NCI-H1105 treated with DMSO at 0.1 percent for 48 hours (cell line): ENCODE measurements at regions not wholly inside any gene's neighbourhood (a gene's known extent, or its start where the extent isn't known, plus 50 kb on each side); places are given as distances from the start of the nearest gene placed in this dataset.
"Not testable (repeated sequence)": the region's sequence is repeated elsewhere in the genome, so short reads cannot be mapped to it uniquely, and the experiment has no call there.

Experiments
- DNase-seq: peaks from one replicate; lab custom pipeline; 2025; lab: John Stamatoyannopoulos, UW

- peak; percentile 45 for DNase-seq
These were observed 1180.3 kb downstream of the TYW1 start for GRCh38 chr7:68176974-68177373.

GRCh38 chr7:68180761-68181160 lies 1184.1 kb downstream of the TYW1 start:
- no peak for DNase-seq

- DNase-seq = no peak
These were observed 1186.5 kb downstream of the TYW1 start for GRCh38 chr7:68183176-68183575.

GRCh38 chr7:68185631-68186456 lies 1189.2 kb downstream of the TYW1 start:
- DNase-seq = peak; percentile 90

- DNase-seq = no peak
These were observed 1190.9 kb downstream of the TYW1 start for GRCh38 chr7:68187532-68187931.

- DNase-seq = no peak
These were observed 1196.3 kb downstream of the TYW1 start for GRCh38 chr7:68192941-68193340.

GRCh38 chr7:68195642-68196041 lies 1199.0 kb downstream of the TYW1 start:
- not testable (repeated sequence) for DNase-seq

GRCh38 chr7:68200051-68200670 lies 1203.5 kb downstream of the TYW1 start:
- no peak for DNase-seq

- no peak for DNase-seq
These were observed 1206.6 kb downstream of the TYW1 start for GRCh38 chr7:68203251-68203650.

GRCh38 chr7:68205826-68206225 lies 1209.2 kb downstream of the TYW1 start:
- DNase-seq = no peak

- no peak for DNase-seq
These were observed 1210.4 kb downstream of the TYW1 start for GRCh38 chr7:68206946-68207485.

- DNase-seq = no peak
These were observed 1211.0 kb downstream of the TYW1 start for GRCh38 chr7:68207676-68208075.

GRCh38 chr7:68209486-68209885 lies 1212.9 kb downstream of the TYW1 start:
- no peak for DNase-seq

GRCh38 chr7:68213838-68214237 lies 1217.2 kb downstream of the TYW1 start:
- no peak for DNase-seq

GRCh38 chr7:68216051-68216450 lies 1219.4 kb downstream of the TYW1 start:
- DNase-seq = no peak

- DNase-seq = no peak
These were observed 1220.8 kb downstream of the TYW1 start for GRCh38 chr7:68217426-68217825.

GRCh38 chr7:68218461-68218860 lies 1221.8 kb downstream of the TYW1 start:
- no peak for DNase-seq

- DNase-seq = no peak
These were observed 1225.7 kb downstream of the TYW1 start for GRCh38 chr7:68222311-68222710.

GRCh38 chr7:68224041-68224741 lies 1227.6 kb downstream of the TYW1 start:
- DNase-seq = peak; percentile 99

- DNase-seq = not testable (repeated sequence)
These were observed 1234.4 kb downstream of the TYW1 start for GRCh38 chr7:68231011-68231410.

GRCh38 chr7:68235937-68236336 lies 1239.3 kb downstream of the TYW1 start:
- DNase-seq = no peak

GRCh38 chr7:68238204-68238805 lies 1241.7 kb downstream of the TYW1 start:
- DNase-seq = no peak
